ENCODE measurements at regions not wholly inside any gene's neighbourhood (a gene's known extent, or its start where the extent isn't known, plus 50 kb on each side); places are given as distances from the start of the nearest gene placed in this dataset.

DNA sequence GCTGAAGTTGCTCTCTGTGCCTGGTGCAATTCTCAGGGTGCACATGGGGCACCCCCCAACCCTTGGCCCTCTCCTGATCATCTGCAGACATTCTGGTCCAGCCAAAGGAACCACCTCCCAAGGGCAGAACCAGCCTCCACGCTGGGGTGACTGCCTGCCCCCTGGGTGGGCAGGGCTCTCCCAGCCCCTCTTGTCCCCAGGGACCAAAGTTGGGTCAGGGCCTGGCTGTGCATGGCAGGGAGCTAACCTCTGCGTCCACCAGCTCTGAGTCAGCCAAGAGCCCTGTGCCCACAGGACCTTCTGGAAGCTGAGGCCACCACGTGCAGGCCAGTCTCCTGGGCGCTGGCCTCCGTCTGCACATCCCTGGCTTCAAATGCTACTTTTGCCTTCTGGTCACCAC is 101.9 kb downstream of the SIK1 start:
- H3K4me3 ChIP-seq (ENCODE audit: low read depth, low read length): no peak overlapping the region
- ChIA-PET POLR2A (no interaction called here), CTCF (no interaction called here)
- TF ChIP-seq, protein P1, sequence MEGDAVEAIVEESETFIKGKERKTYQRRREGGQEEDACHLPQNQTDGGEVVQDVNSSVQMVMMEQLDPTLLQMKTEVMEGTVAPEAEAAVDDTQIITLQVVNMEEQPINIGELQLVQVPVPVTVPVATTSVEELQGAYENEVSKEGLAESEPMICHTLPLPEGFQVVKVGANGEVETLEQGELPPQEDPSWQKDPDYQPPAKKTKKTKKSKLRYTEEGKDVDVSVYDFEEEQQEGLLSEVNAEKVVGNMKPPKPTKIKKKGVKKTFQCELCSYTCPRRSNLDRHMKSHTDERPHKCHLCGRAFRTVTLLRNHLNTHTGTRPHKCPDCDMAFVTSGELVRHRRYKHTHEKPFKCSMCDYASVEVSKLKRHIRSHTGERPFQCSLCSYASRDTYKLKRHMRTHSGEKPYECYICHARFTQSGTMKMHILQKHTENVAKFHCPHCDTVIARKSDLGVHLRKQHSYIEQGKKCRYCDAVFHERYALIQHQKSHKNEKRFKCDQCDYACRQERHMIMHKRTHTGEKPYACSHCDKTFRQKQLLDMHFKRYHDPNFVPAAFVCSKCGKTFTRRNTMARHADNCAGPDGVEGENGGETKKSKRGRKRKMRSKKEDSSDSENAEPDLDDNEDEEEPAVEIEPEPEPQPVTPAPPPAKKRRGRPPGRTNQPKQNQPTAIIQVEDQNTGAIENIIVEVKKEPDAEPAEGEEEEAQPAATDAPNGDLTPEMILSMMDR (IDR thresholded peaks at IDR 0.05; ENCODE audit: insufficient read depth, low read length, missing control alignments): no peak
- DNase-seq (ENCODE audit: low read depth, low spot score): no peak

DNA sequence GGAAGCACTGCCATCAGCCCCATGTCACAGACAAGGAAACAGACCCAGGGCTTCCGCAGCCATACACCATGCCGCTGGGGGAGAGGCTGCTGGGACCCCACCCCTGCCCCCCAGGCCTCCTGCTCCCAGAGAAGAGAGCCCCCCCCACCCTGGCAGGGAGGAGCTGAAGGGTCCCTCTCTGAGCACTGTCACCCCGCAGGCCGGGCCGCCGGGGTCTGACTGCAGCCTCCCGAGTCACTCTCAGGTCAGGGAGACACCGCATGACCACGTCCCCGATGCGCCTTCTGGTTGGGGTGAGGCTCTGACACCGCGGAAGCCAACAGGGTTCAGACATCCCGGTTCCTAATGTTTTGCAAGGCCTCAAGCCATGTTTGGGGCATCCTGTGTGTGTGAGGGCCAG is 102.3 kb downstream of the SIK1 start:
- DNase-seq (ENCODE audit: low read depth, low spot score): no peak
- ChIA-PET POLR2A (no interaction called here), CTCF (interaction anchor here (1.1 kb wide), 1 partner anchor 321 kb away, joined by 3 read pairs; no protein-coding TSS in a partner anchor)
- TF ChIP-seq, protein P1 (IDR thresholded peaks at IDR 0.05; ENCODE audit: insufficient read depth, low read length, missing control alignments): no peak
- H3K4me3 ChIP-seq (ENCODE audit: low read depth, low read length): no peak overlapping the region

DNA sequence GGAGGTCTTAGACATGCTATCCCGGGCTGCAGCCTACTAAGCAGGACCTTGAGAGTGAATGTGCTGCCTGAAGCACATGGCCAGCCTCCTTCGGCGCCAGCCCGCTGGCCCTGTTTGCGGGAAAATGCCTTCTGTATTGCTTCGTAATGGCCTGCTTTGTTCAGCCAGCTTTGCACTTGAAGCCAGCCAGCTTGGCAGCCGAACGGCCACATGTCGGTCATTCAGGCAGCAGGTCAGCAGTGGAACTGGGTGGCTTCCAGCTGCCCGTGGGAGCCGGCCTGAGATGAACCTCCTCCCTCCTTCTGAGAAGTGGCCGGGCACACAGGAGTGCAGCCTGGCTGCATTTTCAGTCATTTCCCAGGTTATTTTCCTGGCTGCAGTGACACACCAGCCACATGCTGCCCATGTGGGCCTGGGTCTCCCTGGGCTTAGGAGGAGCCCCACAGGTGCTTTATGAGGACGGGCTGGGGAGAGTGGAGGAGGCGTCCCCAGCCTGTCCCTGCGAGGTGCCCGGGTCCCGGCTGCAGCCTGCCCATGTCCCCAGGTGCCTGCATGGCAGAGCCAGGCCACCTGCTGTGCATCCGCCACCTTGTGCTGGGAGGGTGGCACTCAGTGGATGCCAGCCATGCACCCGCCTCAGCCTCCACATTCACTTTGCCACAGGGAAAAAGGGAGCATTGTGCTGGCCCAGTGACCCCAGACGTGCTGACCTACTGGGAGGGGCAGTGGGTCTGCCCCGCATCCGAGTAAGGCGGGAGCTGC is 103.5 kb downstream of the SIK1 start:
- H3K4me3 ChIP-seq (ENCODE audit: low read depth, low read length): no peak overlapping the region
- no peak for DNase-seq (ENCODE audit: low read depth, low spot score)
- CTCF ChIA-PET: interaction anchor here (0.7 to 1.1 kb wide), 2 partner anchors 13 to 322 kb away, joined by 3 to 4 read pairs; no protein-coding TSS in a partner anchor
- POLR2A ChIA-PET: no interaction called here
- TF ChIP-seq, protein P1 (IDR thresholded peaks at IDR 0.05; ENCODE audit: insufficient read depth, low read length, missing control alignments): no peak

DNA sequence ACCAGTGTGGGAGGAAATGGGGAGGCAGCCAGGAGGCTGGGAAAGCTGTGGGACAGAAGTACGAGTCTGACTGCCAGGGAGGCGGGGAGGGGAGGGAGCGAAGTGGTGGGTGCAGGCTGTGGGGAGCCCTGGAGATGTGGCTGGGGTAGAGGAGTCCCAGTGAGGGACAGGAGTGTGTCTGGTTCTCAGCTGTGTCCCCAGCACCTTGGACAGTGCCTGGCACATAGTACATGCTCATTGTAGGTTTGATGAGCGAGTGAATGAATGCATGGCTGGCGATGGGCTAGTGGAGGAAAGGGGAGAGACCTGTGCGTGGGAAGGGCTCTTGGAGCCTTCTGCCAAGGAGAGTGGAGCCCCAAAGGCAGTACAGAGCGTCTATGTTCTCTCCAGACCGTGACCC is 104.1 kb downstream of the SIK1 start:
- no peak overlapping the region for H3K4me3 ChIP-seq (ENCODE audit: low read depth, low read length)
- TF ChIP-seq, protein P1 (IDR thresholded peaks at IDR 0.05; ENCODE audit: insufficient read depth, low read length, missing control alignments): no peak
- ChIA-PET POLR2A (no interaction called here), CTCF (no interaction called here)
- no peak for DNase-seq (ENCODE audit: low read depth, low spot score)

DNA sequence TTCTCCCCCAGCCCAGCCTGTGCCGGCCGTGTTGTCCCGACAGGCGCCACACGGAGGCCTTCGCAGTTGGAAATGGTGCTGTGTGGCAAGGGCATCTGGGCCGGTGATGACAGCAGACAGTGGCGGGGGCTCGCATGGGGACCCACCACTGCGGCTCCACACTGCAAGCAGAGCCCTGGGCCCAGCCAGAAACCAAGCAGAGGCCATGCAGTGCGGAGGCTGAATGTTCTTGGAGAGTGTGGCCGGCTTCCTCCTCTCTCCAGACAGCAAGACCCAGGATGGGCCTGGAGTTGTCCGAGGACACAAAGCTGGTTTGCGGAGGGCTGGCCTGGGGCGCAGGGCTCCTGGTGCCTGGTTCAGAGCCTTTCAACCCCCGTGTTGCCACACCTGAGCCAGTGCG is 104.6 kb downstream of the SIK1 start:
- TF ChIP-seq, protein P1 (IDR thresholded peaks at IDR 0.05; ENCODE audit: insufficient read depth, low read length, missing control alignments): no peak
- DNase-seq (ENCODE audit: low read depth, low spot score): no peak
- no peak overlapping the region for H3K4me3 ChIP-seq (ENCODE audit: low read depth, low read length)
- POLR2A ChIA-PET: no interaction called here
- CTCF ChIA-PET: no interaction called here

DNA sequence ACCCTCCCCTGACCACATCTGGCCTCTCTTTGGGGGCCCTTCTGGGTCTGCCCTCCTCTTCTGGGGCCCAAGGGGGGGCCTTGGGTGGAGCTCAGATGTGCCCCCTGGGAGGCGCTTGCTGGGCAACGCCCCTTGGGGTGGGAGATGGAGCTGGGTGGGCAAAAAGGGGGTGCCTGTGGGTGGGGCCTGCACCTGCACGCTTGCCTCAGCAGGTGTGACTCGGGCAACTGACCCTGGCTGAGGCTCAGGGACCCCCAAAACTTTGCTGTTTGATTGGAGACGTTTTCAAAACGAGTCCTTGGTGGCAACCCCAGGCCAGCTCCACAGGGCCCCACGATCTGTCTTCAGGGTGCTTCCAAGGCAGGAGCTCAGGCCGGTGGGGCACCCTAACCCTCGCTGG is 105.3 kb downstream of the SIK1 start:
- TF ChIP-seq, protein P1 (IDR thresholded peaks at IDR 0.05; ENCODE audit: insufficient read depth, low read length, missing control alignments): no peak
- no peak overlapping the region for H3K4me3 ChIP-seq (ENCODE audit: low read depth, low read length)
- no peak for DNase-seq (ENCODE audit: low read depth, low spot score)
- POLR2A ChIA-PET: no interaction called here
- CTCF ChIA-PET: interaction anchor here (0.8 kb wide), 1 partner anchor 10 kb away, joined by 4 read pairs; no protein-coding TSS in a partner anchor
